ENCODE measurements at regions not wholly inside any gene's neighbourhood (a gene's known extent, or its start where the extent isn't known, plus 50 kb on each side); places are given as distances from the start of the nearest gene placed in this dataset.

DNA sequence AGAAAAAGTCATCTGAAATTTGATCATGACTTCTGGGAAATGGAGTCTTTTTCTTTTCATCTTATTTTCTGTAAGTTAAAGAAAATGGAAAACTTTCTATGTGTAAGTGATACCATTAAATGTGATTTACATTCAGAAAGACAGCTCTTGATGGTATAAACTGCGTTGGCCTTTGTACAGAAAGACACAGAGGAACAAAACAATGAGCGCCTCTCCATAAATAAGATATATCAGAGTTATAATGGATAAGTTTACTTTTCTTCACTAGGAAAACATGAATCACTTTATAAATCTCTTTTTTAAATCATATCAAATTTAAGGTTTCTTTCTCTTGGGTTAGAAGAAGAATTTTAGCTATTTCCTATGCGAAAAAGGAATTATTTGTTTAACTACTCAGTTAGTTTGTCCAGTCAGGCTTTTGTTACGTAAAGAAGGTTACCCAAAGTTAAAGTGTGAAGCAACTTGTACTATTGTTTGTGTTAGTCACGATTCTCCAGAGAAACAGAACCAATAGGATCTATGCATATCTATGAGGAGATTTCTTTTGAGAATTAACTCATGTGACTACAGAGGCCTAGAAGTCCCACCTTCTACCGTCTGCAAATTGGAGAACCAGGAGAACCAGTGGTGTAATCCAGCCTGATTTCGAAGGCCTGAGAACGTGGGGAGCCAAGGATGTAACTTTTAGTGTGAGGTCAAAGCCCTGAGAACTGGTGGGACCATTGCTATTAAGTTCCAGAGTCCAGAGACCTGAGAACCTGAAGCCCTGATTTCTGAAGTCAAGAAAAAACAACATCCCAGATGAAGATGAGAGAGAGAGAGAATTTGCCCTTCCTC, 295.4 kb upstream of the KCNJ16 start:
- no peak for FAIRE-seq
- Histone ChIP-seq H3K9me3 (no peaks in the 10 kb centered on the region), H3K27ac (no peak overlapping the region), H3K4me1 (no peaks in the 10 kb centered on the region), H3K27me3 (no peaks in the 10 kb centered on the region), H3K36me3 (no peaks in the 10 kb centered on the region), H3K4me3 (no peak overlapping the region)
- intact Hi-C loops (cut with DNase I): no loop called here
- DNase-seq: no peak
- TF ChIP-seq CTCF (IDR thresholded peaks at IDR 0.05): no peak
- WGBS, 2 donors: 79 to 88% methylated on average over 8 of the region's 8 CpGs
- ATAC-seq: no peak

DNA sequence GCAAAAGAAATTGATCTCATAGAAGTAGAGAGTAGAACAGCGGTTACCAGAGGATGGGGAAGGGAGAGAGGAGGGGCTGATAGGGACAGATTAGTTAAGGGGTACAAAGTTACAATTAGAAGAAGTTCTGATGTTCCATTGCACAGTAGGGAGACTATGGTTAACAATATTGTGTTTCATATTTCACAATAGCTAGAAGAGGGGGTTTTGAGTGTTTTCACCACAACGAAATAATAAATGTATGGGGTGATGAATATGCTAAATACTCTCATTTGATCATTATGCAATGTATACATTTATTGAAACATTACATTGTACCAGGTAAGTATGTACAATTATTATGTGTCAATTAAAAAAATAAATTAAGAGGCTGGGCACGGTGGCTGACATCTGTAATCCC, 291.2 kb upstream of the KCNJ16 start:
- Histone ChIP-seq H3K27ac (no peak overlapping the region), H3K4me3 (no peak overlapping the region), H3K36me3 (no peaks in the 10 kb centered on the region), H3K9me3 (no peaks in the 10 kb centered on the region), H3K27me3 (no peaks in the 10 kb centered on the region), H3K4me1 (no peaks in the 10 kb centered on the region)
- WGBS, 2 donors: 75 to 82% methylated on average over 3 of the region's 3 CpGs
- FAIRE-seq (no peak), ATAC-seq (no peak), DNase-seq (no peak)
- intact Hi-C loops (cut with DNase I): no loop called here
- TF ChIP-seq CTCF (IDR thresholded peaks at IDR 0.05): no peak

- H3K27me3 ChIP-seq: no peaks in the 10 kb centered on the region
- no peak for FAIRE-seq
- no peak for DNase-seq
- intact Hi-C loops (cut with DNase I): no loop called here
- TF ChIP-seq CTCF (IDR thresholded peaks at IDR 0.05): no peak
- no peak overlapping the region for H3K27ac ChIP-seq
- no peaks in the 10 kb centered on the region for H3K9me3 ChIP-seq
- no peak overlapping the region for H3K4me3 ChIP-seq
- no peak for ATAC-seq
- 77 to 90% methylated on average over 2 of the region's 2 CpGs for WGBS, 2 donors
- H3K4me1 ChIP-seq: no peaks in the 10 kb centered on the region
- no peaks in the 10 kb centered on the region for H3K36me3 ChIP-seq
Observed at GRCh38 chr17:69788957-69789356, 286.1 kb upstream of the KCNJ16 start.

DNA sequence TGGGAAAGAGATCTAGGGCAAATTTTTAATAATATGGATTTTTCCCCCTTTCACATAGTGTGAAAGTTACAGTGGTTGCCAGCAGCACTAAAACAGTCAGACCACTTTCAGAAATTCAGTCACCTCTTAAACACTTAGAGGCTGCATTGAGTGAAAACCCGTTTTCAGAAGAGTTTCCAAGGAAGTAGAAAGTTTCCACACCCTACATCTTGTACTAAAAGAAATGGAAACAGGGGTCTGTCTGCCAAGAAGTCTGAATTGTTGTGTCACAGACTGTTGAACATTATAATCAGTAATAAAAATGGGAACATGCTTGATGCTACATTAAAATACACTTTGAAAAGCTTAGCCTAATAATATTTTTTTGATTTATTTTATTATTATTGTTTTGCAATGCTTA, 278.9 kb upstream of the KCNJ16 start:
- H3K27ac ChIP-seq: no peak overlapping the region
- H3K27me3 ChIP-seq: no peaks in the 10 kb centered on the region
- ATAC-seq (no peak), FAIRE-seq (no peak), DNase-seq (no peak)
- TF ChIP-seq CTCF (IDR thresholded peaks at IDR 0.05): no peak
- H3K36me3 ChIP-seq: no peaks in the 10 kb centered on the region
- WGBS, 2 donors: 36 to 39% methylated on average over 1 of the region's 1 CpG
- H3K4me1 ChIP-seq: no peaks in the 10 kb centered on the region
- H3K9me3 ChIP-seq: no peaks in the 10 kb centered on the region
- no peak overlapping the region for H3K4me3 ChIP-seq
- intact Hi-C loops (cut with DNase I): no loop called here

DNA sequence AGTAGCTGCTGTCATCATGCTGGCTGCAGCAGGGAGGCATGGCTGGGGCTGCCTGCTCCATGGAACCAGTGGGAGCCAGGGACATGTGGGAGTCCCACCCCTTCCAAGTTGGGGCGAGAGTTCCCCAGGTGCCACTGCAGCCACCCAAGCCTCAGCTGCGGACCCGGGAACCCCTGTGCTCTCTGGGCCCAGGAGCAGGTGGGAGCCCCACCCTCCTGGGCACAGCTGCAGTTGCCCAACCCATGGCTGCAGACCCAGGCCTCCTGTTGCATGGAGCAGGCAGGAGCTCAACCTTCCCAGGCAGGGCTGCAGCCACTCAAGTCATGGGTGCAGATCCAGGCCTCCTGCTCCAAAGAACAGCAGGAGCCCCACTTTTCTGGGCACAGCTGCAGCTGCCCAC, 274.2 kb upstream of the KCNJ16 start:
- H3K36me3 ChIP-seq: no peaks in the 10 kb centered on the region
- no peaks in the 10 kb centered on the region for H3K27me3 ChIP-seq
- DNase-seq (peak in 1 of 6 donors; percentile 36), ATAC-seq (no peak), FAIRE-seq (no peak)
- no peak overlapping the region for H3K27ac ChIP-seq
- WGBS, 2 donors: 86 to 90% methylated on average over 3 of the region's 3 CpGs
- no peak for TF ChIP-seq CTCF (IDR thresholded peaks at IDR 0.05)
- no peaks in the 10 kb centered on the region for H3K4me1 ChIP-seq
- intact Hi-C loops (cut with DNase I): no loop called here
- H3K4me3 ChIP-seq: no peak overlapping the region
- no peaks in the 10 kb centered on the region for H3K9me3 ChIP-seq
